NCI-H2029 treated with DMSO at 0.1 percent for 48 hours (cell line): ENCODE measurements at regions not wholly inside any gene's neighbourhood (a gene's known extent, or its start where the extent isn't known, plus 50 kb on each side); places are given as distances from the start of the nearest gene placed in this dataset.
"Not testable (repeated sequence)": the region's sequence is repeated elsewhere in the genome, so short reads cannot be mapped to it uniquely, and the experiment has no call there.

ENCODE experiments used
- DNase-seq: peaks from one replicate; lab custom pipeline; 2025; lab: John Stamatoyannopoulos, UW

DNA sequence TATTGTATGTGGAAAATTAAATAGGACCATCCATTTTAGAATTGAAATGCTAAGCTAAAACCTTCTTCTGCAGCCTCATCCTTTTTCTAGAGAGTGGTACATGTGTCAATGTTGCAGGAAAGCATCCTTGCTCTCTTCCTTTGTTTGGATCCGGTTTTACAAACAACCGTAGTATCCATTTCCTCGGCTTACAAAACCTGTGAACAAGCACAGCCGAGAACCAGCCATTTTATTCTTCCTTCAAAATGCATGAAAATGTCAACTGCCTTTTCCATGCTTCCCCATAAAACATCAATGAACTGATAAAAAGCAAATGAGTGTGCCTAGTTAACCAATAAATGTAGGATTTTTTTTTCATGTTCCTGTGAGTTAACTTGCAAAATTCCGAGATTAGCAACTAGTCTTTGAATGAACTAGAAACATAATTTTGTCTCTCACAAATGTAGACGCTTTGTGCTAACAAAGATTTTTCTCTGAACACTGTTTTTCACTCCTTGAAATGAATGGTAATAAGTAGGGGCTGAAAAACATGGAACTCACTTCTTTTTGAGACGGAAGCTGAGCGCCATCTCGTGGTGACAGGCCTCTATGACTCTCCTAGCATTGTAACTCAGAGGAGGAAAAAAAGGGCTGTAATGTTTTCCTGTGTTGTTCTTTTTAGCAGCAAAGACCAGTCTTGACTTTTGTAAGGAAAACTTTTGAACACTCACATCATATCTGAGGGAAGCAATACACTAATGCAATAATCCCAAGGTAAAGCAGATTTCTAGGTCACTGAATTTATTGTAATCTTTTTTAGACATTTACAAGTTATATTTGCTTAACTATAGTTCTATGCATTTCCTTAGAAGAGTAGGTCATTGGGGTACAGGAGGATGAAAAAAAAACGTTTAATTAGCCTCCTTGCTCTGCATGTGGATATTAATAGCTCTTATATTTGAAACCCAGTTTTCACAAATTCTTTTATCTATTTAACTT lies 157.4 kb upstream of the FOXG1 start:
- peak; percentile 1 for DNase-seq

DNA sequence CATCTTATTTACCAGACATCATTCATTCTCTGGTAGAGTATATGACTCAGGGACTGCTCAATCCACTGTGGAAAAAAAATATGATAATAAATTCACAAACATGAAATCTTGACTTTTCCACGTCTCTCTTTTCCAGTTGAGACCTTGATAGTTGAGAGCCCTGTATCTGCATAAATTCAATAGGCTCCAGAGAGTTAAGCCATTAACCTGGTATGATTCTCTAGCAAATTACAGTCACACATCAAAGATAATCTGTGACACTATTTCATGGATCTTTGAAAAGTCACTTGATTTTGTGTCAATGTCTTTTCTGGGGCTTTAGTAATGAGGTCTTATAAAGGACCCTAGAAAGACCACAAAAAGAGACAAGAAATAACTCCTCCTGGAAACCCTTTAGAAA lies 154.2 kb upstream of the FOXG1 start:
- no peak for DNase-seq

DNA sequence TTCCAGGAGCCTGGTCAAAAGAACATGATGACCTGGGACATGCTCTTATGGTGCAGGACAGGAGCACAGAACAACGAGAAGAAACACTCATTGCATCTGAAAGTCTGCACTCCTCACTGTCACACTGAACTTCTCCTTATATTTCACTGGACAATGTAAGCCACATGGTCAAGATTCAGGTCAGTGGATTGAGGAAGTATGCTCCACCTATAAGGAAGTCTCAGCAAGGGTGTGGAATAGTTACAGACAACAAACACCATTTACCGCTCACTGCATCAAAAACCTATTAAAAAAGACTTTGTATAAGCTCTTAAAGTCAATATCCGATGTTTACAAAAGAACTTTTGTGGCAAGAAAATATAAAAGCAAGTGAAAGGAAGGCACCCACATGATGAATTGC lies 153.1 kb upstream of the FOXG1 start:
- DNase-seq: no peak

DNA sequence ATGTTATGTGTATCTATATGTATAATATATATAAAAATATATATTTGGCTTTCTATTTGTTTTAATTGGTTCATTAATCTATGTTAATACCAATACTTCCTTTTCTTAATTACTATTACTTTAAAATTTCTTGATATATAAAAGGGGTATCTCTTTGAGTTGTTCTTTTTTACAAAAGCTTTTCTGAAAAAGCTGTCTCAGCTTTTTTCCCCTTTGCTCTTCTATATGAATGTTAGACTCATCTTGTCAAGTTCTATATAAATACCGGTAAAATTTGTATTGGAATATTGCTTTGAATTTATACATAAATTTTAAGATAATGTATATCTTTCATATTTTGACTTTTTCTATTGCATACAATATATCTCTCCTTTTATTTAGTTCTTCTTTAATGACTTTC lies 139.8 kb upstream of the FOXG1 start:
- DNase-seq: no peak

DNA sequence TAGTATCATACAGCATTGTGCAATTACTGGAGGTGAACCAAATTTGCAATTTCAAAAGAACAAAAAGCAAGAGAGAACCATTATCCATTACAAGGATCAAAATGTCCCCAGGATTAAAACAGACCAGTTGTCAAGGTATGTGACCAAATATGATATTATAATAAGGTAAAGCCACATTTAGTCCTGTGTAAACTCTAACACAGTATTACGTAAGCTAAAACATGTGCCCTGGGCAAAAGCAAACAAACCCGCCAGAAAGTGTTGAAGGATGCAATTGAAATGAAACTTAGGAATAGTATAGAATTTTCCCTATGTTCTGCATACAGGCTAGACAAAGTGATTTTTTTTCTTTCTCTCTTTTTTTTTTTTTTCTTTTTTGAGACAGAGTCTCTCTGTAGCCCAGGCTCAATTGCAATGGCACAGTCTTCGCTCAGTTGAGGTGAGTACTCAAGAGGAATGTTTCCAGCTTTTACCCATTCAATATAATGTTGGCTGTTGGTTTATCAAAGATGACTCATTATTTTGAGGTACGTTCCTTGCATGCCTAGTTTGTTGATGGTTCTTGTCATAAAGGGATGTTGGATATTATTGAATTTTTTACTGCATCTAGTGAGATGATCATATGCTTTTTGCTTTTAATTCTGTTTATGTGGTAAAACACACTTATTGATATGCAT lies 137.1 kb upstream of the FOXG1 start:
- DNase-seq: no peak

DNA sequence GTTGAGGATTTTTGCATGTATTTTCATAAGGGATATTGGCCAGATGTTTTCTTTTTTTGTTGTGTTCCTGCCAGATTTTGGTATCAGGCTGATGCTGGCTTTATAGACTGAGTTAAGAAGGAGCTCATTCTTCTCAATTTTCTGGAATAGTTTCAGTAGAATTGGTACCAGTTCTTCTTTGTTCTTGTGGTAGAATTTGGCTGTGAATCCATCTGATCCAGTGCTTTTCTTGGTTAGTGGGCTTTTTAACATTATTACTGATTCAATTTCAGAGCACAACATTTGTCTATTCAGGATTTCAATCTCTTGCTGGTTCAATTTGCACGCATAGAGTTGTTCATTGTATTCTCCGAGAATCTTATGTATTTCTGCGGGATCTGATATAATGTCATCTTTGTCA lies 136.5 kb upstream of the FOXG1 start:
- DNase-seq: no peak

DNA sequence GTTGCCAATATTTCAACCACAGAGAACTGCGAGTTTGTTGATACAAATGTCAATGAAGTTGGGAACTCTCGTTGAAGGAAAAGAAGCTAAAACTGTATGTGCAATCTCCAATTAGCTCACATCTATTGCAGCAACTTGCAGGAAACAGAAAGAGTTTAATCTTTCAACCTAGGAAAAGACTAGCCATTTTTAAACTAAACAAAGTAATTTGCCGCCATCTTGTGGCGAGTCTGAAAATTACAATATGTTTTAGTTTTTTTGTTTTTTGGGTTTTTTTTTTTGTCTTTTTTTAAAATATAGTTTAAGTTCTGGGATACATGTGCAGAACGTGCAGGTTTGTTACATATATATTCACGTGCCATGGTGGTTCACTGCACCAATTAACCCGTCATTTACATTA lies 131.2 kb upstream of the FOXG1 start:
- DNase-seq: no peak

DNA sequence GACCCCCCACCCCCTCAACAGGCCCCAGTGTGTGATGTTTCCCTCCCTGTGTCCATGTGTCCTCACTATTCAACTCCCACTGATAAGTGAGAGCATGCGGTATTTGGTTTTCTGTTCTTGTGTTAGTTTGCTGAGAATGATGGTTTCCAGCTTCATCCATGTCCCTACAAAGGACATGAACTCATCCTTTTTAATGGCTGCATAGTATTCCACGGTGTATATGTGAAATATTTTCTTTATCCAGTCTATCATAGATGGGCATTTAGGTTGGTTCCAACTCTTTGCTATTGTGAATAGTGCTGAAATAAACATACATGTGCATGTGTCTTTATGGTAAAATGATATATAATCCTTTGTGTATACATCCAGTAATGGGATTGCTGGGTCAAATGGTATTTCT lies 130.8 kb upstream of the FOXG1 start:
- DNase-seq: not testable (repeated sequence)

DNA sequence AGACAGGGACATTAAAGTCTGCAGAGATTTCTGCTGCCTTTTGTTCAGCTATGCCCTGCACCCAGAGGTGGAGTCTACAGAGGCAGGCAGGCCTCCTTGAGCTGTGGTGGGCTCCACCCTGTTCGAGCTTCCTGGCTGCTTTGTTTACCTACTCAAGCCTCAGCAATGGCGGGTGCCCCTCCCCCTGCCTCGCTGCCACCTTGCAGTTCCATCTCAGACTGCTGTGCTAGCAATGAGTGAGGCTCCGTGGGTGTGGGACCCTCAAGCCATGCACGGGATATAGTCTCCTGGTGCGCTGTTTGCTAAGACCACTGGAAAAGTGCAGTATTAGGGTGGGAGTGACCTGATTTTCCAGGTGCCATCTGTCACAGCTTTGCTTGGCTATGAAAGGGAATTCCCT lies 125.4 kb upstream of the FOXG1 start:
- not testable (repeated sequence) for DNase-seq

DNA sequence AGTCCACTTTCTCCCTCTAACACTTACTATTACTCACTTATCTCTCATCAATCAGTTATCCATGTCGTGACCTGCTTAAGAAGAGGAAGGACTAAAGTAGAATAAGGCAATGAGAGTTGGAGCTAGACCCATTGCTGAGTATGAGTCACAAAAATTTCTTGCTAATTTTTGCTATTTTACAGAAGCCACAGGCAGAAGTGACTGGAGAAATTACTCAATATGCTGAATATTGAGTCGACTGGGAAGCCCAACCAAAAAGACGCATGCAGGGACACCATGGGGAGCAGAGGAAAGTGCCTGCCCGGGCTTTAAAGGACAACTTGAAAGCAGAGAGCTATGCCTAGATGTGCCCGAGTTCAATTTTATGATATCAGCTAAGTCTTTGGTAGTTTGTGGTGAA lies 115.4 kb upstream of the FOXG1 start:
- no peak for DNase-seq

DNA sequence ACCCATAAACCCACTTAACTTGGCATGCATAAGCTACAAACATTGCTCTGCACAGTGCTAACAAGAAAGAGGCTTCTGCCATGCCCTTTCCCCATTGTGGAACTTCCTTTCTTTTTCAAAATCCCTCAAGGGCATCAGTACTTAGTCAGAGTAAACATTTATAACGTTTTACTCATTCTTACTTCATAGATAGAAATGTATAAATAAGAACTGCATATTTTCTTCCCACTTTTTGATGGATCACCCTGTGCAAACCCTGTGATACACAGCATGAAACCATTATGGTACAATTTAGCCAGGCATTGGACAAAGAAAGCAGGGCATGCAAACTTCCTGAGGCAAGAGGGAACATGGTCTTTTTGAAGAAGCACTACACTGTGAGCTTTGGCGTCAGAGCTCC lies 113.8 kb upstream of the FOXG1 start:
- no peak for DNase-seq

DNA sequence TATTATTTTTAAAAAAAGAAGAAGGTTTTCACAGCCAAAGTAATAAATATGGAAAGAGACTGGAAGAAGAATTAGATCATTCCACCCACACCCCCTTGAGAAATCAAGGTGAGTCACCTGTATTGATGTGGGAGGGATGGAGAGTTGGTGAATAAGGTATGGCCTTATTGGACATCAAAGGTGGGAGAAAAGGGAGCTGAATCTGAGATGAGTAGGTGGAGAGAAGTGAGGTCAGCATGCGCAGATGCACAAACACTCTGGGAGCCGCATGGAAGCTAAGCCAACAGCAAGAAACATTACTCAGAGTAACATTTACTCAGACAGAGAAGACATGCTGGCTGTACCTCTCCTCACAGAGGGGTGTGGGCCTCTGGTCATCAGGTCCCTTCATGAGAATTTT lies 113.1 kb upstream of the FOXG1 start:
- no peak for DNase-seq

DNA sequence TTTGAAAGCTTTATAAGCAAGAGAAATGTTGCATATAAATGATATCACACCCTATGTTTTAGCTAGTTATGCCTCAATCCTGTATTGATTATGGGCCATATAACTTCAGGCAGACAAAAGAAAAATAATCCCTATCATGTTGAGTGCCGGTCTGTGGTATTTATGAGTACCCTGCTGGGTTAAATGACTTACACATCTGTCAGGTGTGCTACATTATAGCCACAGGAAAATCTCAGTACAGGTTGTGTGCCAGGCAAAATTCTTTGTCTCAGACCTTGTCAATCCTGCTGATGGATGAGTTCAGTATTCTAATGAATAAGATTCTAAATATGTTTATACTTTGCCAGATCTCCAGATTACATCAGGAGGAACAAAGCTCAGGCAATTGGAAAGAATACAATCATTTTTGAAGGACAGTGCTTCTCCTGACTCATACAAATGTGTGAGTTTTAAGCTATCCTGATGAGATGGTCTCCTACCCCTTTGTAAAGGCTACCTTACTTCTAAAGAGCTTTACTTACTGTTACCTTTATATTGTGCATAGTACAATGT lies 109.8 kb upstream of the FOXG1 start:
- no peak for DNase-seq

DNA sequence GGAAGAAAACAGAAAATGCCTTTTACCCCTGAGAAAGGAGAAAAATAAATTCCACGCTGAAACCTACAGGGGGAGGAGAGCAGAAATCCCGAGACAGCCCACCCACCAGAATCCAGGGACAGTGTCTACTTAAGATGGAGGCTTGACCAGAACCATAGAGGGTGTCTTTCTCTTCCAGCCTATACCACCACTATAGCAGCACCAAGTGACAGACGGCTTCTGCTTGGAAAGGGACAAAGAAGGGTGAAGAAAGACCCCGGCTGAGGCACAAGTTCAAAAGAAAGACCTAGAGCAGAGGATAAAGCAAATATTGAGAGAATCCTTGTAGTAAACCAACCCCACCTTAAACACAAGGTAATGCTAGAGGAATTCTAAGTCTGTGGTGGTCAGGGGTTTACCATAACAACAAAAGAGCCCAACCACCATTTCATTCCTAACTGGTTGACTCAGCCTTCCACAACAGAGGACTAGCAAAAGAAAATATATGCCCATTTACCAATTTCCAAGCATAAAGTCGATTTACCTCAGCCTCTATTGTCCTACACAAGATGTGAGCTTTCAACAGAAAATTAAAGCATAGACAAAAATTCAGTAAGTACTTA lies 105.3 kb upstream of the FOXG1 start:
- no peak for DNase-seq

DNA sequence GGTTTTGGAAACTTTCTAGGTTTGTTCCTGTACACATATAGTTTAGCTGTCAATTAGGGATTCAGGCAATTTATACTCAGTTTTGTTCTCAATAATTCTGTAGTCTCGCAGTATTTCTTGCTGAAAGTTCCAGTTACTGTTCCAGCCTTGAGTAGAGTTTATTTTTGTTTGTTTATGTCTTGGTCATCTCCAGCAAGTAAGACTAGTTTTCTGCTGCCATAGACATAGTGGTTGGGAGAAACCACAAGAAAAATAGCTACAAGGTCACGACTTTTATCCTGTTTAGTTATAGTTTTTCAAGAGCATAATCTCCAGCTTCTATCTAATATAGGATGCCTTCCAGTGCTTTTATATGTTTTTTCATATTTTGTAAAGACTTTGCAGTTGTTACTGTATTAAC lies 99.6 kb upstream of the FOXG1 start:
- DNase-seq: no peak

DNA sequence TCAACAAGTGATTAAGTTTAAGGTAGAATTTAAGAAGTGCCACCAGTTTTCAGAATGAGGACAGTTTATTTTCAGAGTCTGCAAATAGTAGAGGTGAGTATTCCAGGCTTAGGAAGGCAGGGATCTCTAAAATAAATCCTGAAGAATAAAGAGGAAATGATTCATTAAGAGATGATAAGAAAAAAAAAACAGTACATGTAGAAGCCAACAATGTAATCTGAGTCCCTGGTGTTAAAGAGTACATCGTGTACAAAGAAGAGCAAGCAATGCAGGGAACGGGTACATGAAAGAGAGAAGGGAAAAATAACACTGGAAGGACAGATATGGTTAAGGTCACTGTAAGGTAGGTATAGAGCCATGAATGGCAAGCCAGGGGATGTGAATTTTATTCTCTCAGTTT lies 95.2 kb upstream of the FOXG1 start:
- no peak for DNase-seq

DNA sequence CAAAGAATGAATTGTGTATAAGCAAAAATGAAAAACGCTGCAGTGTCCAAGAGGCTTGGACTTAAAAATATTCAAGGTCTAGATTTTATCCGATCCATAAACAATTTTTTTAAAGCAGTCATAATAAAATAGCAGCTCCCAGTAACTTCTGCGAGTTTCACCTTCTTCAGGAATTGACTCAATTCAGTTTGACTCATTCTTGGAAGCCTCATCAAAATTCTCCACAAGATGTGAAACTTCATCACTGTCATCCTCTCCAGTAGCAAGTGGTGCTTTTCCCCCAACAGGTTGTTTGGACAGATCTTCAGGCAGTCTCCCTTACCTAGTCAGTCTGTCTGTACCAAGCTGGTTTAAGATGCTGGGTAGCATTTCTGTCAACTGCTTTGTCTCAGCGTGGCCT lies 93.5 kb upstream of the FOXG1 start:
- DNase-seq: no peak

DNA sequence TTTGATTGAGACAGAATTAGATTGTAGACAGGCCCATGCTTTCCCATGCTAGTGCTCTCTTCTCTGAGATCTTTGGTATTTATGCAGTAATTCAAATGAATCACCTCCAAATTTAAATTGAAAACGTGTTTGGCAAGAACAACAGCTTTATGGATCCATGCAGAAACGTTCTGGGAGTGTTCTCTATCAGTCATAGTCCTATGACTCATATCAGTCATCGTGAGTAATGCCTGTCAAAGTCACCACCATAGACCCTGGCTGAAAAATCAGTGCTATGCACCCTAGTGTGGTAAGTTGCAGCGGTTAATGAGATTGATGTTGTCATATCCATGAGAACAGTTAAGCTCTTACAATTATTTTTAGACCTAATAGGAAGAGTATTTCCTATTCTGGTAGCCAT lies 90.1 kb upstream of the FOXG1 start:
- no peak for DNase-seq

DNA sequence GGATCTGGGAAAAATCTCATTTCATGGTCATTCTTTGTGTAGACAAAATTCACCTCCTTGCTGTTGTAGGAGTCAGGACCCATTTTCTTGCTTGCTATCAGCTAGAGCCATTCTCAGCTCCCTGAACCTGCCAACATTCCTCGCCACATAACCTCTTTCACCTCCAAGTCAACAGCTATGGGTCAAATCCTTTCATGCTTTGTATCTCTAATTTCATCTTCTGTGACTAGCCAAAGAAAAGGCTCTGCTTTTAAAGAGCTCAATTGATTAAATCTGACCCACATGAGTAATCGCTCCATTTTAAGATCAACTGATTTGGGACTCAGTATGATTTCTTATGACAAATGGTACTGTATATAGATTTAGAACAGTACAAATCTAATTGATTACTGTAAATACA lies 89.2 kb upstream of the FOXG1 start:
- no peak for DNase-seq

DNA sequence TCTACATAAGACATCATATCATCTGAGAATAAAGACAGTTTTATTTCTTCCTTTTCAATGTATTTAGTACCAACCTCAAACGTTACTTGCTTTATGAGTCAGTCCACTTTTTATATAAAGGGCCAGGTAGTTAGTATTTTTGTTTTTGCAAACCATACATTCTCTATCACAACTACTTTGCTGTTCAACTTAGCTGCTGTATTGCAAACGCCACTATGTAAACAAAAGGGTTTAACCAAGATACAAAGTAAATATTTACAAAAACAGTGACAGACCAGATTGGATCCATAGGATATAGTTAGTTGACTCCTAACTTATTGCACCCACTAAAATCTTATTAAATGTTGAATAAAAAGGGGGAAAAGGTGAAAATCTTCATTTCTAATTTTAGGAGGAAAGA lies 87.7 kb upstream of the FOXG1 start:
- no peak for DNase-seq

DNA sequence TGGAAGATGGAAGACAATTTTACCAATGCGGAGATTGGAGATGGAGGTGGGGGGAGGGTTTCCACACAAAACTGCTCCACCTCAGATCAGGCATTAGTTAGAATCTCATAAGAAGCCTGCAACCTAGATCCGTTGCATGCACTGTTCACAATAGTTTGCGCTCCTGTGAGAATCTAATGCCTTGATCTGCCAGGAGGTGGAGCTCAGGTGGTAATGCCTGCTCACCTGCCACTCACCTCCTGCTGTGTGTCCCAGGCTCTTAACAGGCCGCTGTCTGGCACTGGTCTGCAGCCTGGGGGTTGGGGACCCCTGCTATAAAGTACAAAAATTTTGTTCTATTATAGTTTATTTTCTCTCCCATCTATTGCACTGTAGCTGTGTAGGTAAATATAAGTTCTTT lies 84.9 kb upstream of the FOXG1 start:
- no peak for DNase-seq

DNA sequence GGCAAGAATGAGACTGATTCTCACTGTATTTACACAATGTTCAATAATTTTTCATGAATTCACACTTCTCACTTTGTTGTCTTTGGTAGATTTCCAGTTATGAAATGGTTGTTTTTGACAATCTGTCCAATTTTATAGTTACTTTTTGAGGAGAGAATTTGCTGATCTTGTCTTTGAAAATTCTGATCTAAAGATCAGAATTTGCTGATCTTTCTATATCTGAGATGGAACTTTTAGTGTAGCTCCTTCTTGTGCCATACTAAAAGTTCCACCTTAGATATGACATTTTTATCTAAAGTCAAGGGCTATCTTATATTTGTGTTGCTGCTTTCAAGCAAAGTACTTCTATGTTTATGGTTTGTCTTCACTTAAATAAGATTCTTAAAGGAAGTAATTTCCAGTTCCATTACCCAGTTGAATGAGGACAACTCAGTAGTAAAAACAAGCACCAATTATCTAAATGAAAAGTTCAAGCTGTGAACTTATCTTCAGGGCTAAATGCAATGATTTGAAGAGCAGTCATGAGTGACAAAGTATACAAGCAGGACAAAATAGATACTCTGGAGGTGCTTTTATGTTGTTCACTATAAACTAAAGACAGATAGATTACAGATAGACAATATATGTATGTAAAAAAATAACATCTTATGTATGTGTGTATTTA lies 76.4 kb upstream of the FOXG1 start:
- no peak for DNase-seq
